SK-N-SH (cell line): ENCODE measurements at regions not wholly inside any gene's neighbourhood (a gene's known extent, or its start where the extent isn't known, plus 50 kb on each side); places are given as distances from the start of the nearest gene placed in this dataset.

ENCODE experiments used
- CTCF ChIA-PET: fragments of 300-600, 350-600 bp; formaldehyde crosslinking; extraction: SDS; loops from one replicate; lab custom pipeline; 2021; lab: Yijun Ruan, JAX
- POLR2A ChIA-PET: fragments of 350-600 bp; sonication (Branson Sonifier 250); formaldehyde crosslinking; extraction: SDS; loops from one replicate; lab custom pipeline; 2020; ENCODE audit warnings: antibody characterized with exemption, inconsistent platforms; lab: Yijun Ruan, JAX
- DNase-seq: peaks from one replicate; pipeline ENCODE4 v3.0.0; 2012
- H2AFZ ChIP-seq: fragments of 200-600 bp; sonication (generic); 2 replicates; pipeline ENCODE4 v1.8.1; 2016; ENCODE audit warnings: antibody characterized with exemption, mild to moderate bottlenecking, low read depth
- H3F3A ChIP-seq: fragments of 200-600 bp; sonication (generic); replicated peaks from 2 replicates; pipeline ENCODE3; 2016; ENCODE audit warnings: antibody characterized with exemption, mild to moderate bottlenecking; ENCODE audit not compliant: insufficient read depth
- H3K27ac ChIP-seq, 2 experiments: fragments of 200-500 bp in 1 of 2; fragments of 200-600 bp in 1 of 2; sonication (Bioruptor generic) in 1 of 2; sonication (generic), shearing (Covaris generic) in 1 of 2; 2 replicates each; pipeline versions ENCODE4 v1.5.1 to v1.6.1; 2014 to 2016; ENCODE audit warnings: low read depth in 2 of 2, inconsistent platforms in 1 of 2, low read length in 1 of 2, mild to moderate bottlenecking in 1 of 2, mixed read lengths in 1 of 2
- H3K27me3 ChIP-seq: fragments of 200-600 bp; sonication (generic), shearing (Covaris generic); 2 replicates; pipeline ENCODE4 v1.6.1; 2016; ENCODE audit warnings: mixed run types; ENCODE audit not compliant: insufficient read depth
- H3K36me3 ChIP-seq, 2 experiments: fragments of 200-500 bp in 1 of 2; fragments of 200-600 bp in 1 of 2; sonication (Bioruptor generic) in 1 of 2; sonication (generic) in 1 of 2; replicated peaks in 1 of 2; 2 replicates each; pipeline versions ENCODE3 to v1.5.1; 2014 to 2016; ENCODE audit warnings: low read length in 1 of 2, mild to moderate bottlenecking in 1 of 2; ENCODE audit not compliant: insufficient read depth in 2 of 2, control insufficient read depth in 1 of 2
- H3K4me1 ChIP-seq, 2 experiments: fragments of 200-500 bp in 1 of 2; fragments of 200-600 bp in 1 of 2; sonication (Bioruptor generic) in 1 of 2; sonication (generic), shearing (Covaris generic) in 1 of 2; 2 replicates each; pipeline versions ENCODE4 v1.5.1 to v1.6.1; 2014 to 2016; ENCODE audit warnings: low read depth in 1 of 2, low read length in 1 of 2, mixed run types in 1 of 2; ENCODE audit not compliant: insufficient read depth in 2 of 2, control insufficient read depth in 1 of 2
- H3K4me2 ChIP-seq: fragments of 200-600 bp; sonication (generic), shearing (Covaris generic); 2 replicates; pipeline ENCODE4 v1.6.1; 2017; ENCODE audit warnings: mixed run types
- H3K4me3 ChIP-seq, 2 experiments: fragments of 200-500 bp in 1 of 2; fragments of 200-600 bp in 1 of 2; sonication (Bioruptor generic) in 1 of 2; sonication (generic), shearing (Covaris generic) in 1 of 2; 2 replicates each; pipeline versions ENCODE4 v1.5.1 to v1.8.1; 2014 to 2016; ENCODE audit warnings: low read depth in 2 of 2, inconsistent platforms in 1 of 2, low read length in 1 of 2, mild to moderate bottlenecking in 1 of 2, mixed read lengths in 1 of 2, moderate library complexity in 1 of 2
- H3K79me2 ChIP-seq: fragments of 200-600 bp; sonication (generic); 2 replicates; pipeline ENCODE4 v1.8.1; 2017; ENCODE audit warnings: mild to moderate bottlenecking; ENCODE audit not compliant: insufficient read depth
- H3K9ac ChIP-seq: fragments of 200-600 bp; sonication (generic); 2 replicates; pipeline ENCODE4 v1.6.1; 2017; ENCODE audit warnings: mixed run types
- H3K9me2 ChIP-seq: fragments of 200-600 bp; sonication (generic); 2 replicates; pipeline ENCODE4 v1.6.1; 2017; ENCODE audit warnings: mixed run types
- H3K9me3 ChIP-seq: fragments of 200-600 bp; sonication (generic); 2 replicates; pipeline ENCODE4 v1.6.1; 2017; ENCODE audit warnings: mixed run types, mild to moderate bottlenecking, moderate library complexity
- H4K20me1 ChIP-seq: fragments of 200-600 bp; sonication (generic); 2 replicates; pipeline ENCODE4 v1.6.1; 2017; ENCODE audit warnings: mild to moderate bottlenecking, mixed run types; ENCODE audit not compliant: insufficient read depth
- FOSL2 ChIP-seq: IDR thresholded peaks from 2 replicates; pipeline ENCODE4 v1.4.0; 2012; ENCODE audit warnings: low read depth, mild to moderate bottlenecking, moderate library complexity, borderline replicate concordance
- JUND ChIP-seq: IDR thresholded peaks from 2 replicates; pipeline ENCODE4 v1.4.0; 2012
- MEF2A ChIP-seq: IDR thresholded peaks from 2 replicates; pipeline ENCODE4 v1.4.0; 2012; ENCODE audit warnings: low read depth, borderline replicate concordance
- MXI1 ChIP-seq: IDR thresholded peaks from 2 replicates; pipeline ENCODE4 v1.6.1; 2012; ENCODE audit warnings: mild to moderate bottlenecking, low read depth, low read length, improper control_type of control experiment
- POLR2AphosphoS5 ChIP-seq: IDR thresholded peaks from 2 replicates; pipeline ENCODE4 v1.6.1; 2012; ENCODE audit warnings: low read depth, low read length
- RAD21 ChIP-seq: IDR thresholded peaks from 2 replicates; pipeline ENCODE4 v1.6.1; 2012; ENCODE audit warnings: mild to moderate bottlenecking, low read length
- RCOR1 ChIP-seq: fragments of 150-350 bp; IDR thresholded peaks from 2 replicates; pipeline ENCODE4 v1.6.1; 2017; ENCODE audit warnings: antibody characterized with exemption, low read length
- SIN3A ChIP-seq: IDR thresholded peaks from 2 replicates; pipeline ENCODE4 v1.6.1; 2012; ENCODE audit warnings: low read depth, mild to moderate bottlenecking, low read length, moderate library complexity, borderline replicate concordance
- SMC3 ChIP-seq: IDR thresholded peaks from 2 replicates; pipeline ENCODE4 v1.6.1; 2012; ENCODE audit warnings: low read depth, low read length, improper control_type of control experiment
- WGBS: methylation state at CpG from one replicate; pipeline ENCODE4 v1.1.6; 2017; ENCODE audit warnings: low lambda C conversion rate; 5-methylcytosine and 5-hydroxymethylcytosine counted together
- TF ChIP-seq, protein P1 (sequence below): IDR thresholded peaks from 2 replicates; pipeline ENCODE4; 2012
- TF ChIP-seq, protein P2 (sequence below): fragments of 150-350 bp; IDR thresholded peaks from 2 replicates; pipeline ENCODE4 v1.6.1; 2017; ENCODE audit warnings: antibody characterized with exemption, low read length, low read depth, borderline replicate concordance
- TF ChIP-seq, protein P3 (sequence below): IDR thresholded peaks from 2 replicates; pipeline ENCODE4 v1.4.0; 2012; ENCODE audit warnings: low read depth, borderline replicate concordance
- TF ChIP-seq, protein P4 (sequence below): IDR thresholded peaks from 2 replicates; pipeline ENCODE4 v1.4.0; 2012; ENCODE audit warnings: low read depth

DNA sequence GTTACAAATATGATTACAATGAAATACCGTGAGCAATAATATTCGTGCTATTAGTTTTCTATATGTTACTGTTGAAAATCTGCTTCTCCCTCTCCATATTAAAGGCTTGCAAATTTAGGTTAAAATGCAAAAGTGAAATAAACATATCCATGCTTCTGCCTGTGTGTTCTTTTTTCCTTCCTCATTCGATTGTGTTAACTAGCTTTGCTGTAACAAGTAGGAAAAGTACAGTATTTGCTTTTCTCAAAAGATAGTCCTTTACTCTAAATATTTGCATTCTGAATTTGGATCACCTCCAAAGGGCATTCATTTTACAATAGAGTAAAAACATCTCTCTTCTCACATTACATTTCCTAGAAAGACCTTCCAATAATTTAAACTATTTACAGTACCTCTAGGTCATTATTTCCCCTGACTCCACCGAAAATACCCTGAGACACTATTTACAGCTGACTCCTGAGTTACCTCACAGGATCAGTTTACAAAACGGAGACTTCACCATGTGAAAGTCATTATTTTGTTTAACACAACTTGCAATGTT, 835.0 kb upstream of the FANCL start (continued):
- TF ChIP-seq, protein P1, sequence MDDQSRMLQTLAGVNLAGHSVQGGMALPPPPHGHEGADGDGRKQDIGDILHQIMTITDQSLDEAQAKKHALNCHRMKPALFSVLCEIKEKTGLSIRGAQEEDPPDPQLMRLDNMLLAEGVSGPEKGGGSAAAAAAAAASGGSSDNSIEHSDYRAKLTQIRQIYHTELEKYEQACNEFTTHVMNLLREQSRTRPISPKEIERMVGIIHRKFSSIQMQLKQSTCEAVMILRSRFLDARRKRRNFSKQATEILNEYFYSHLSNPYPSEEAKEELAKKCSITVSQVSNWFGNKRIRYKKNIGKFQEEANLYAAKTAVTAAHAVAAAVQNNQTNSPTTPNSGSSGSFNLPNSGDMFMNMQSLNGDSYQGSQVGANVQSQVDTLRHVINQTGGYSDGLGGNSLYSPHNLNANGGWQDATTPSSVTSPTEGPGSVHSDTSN = no peak
- TF ChIP-seq MXI1 (no peak), RCOR1 (no peak)
- TF ChIP-seq, protein P2, sequence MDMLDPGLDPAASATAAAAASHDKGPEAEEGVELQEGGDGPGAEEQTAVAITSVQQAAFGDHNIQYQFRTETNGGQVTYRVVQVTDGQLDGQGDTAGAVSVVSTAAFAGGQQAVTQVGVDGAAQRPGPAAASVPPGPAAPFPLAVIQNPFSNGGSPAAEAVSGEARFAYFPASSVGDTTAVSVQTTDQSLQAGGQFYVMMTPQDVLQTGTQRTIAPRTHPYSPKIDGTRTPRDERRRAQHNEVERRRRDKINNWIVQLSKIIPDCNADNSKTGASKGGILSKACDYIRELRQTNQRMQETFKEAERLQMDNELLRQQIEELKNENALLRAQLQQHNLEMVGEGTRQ = no peak

DNA sequence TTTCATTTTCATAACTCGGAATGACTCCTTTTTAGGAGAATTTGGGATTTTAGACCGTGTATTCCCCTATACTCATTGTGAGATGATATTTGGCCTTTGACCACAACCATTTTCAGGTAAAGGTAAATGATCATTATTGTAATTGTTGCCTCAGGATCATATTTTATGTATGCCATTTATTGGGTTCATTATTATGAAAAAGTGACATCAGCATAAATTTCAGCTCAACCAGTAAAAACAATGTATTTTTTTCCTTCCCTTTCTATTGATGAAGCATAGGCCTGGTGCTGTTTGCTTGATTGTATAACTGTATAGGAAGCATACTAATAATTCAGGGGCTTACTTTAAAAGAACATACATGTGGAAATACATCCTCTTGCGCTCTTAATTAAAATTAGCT, 832.9 kb upstream of the FANCL start:
- Histone ChIP-seq H3K27me3 (no peaks in the 10 kb centered on the region), H3K9ac (no peak overlapping the region), H3K27ac (no peak overlapping the region), H3K9me3 (no peaks in the 10 kb centered on the region), H3K4me3 (no peak overlapping the region), H3K4me2 (no peak overlapping the region), H4K20me1 (no peaks in the 10 kb centered on the region), H3F3A (no peaks in the 10 kb centered on the region), H2AFZ (no peak overlapping the region), H3K36me3 (no peaks in the 10 kb centered on the region), H3K9me2 (no peaks in the 10 kb centered on the region), H3K4me1 (no peaks in the 10 kb centered on the region; a peak in 1 of 4 replicates), H3K79me2 (no peaks in the 10 kb centered on the region)
- TF ChIP-seq, protein P2 = no peak
- TF ChIP-seq POLR2AphosphoS5 = no peak
- no peak for TF ChIP-seq MXI1
- no peak for TF ChIP-seq RAD21
- no peak for TF ChIP-seq JUND
- TF ChIP-seq, protein P3, sequence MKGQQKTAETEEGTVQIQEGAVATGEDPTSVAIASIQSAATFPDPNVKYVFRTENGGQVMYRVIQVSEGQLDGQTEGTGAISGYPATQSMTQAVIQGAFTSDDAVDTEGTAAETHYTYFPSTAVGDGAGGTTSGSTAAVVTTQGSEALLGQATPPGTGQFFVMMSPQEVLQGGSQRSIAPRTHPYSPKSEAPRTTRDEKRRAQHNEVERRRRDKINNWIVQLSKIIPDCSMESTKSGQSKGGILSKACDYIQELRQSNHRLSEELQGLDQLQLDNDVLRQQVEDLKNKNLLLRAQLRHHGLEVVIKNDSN = no peak
- TF ChIP-seq FOSL2 = no peak
- POLR2A ChIA-PET = no interaction called here
- CTCF ChIA-PET = no interaction called here
- DNase-seq = no peak
- WGBS = 24% methylated on average over 3 of the region's 3 CpGs

DNA sequence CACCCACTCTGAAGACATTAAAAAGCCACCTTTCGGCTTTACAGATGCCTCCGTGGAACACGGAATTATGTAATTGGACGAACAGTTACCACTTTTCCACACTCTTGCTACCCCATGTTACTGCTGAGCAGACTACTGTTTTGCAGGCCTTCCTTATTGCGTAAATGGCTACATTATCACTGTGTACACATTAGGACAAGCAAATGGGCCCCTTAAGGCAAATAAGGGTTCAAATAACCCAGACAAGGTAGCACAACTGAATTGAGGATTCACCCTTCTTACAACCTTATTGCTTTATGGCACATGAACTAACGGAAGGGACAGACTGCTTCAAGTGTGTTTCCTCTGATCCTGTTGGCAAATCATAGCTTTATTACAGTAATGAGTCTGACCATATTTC, 832.2 kb upstream of the FANCL start:
- H3K4me1 ChIP-seq = no peaks in the 10 kb centered on the region
- CTCF ChIA-PET = no interaction called here

More for the DNA sequence above, 832.2 kb upstream of the FANCL start:
- H3K9me2 ChIP-seq = no peaks in the 10 kb centered on the region
- H3K9me3 ChIP-seq = no peaks in the 10 kb centered on the region
- no peaks in the 10 kb centered on the region for H3K79me2 ChIP-seq
- POLR2A ChIA-PET = no interaction called here
- H3F3A ChIP-seq = no peaks in the 10 kb centered on the region
- no peaks in the 10 kb centered on the region for H3K27me3 ChIP-seq
- no peak for DNase-seq
- H3K4me3 ChIP-seq = no peak overlapping the region
- no peak overlapping the region for H2AFZ ChIP-seq
- no peaks in the 10 kb centered on the region for H4K20me1 ChIP-seq
- H3K4me2 ChIP-seq = no peak overlapping the region
- 45% methylated on average over 6 of the region's 6 CpGs for WGBS
- H3K27ac ChIP-seq = no peak overlapping the region
- no peak overlapping the region for H3K9ac ChIP-seq
- no peaks in the 10 kb centered on the region for H3K36me3 ChIP-seq
- TF ChIP-seq SMC3 (no peak), SIN3A (no peak), MXI1 (no peak), MEF2A (no peak), RCOR1 (no peak)
- TF ChIP-seq, protein P1 = no peak
- TF ChIP-seq, protein P4, sequence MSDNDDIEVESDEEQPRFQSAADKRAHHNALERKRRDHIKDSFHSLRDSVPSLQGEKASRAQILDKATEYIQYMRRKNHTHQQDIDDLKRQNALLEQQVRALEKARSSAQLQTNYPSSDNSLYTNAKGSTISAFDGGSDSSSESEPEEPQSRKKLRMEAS = no peak
- TF ChIP-seq, protein P3 = no peak
